Stimulated activated CD4-positive, alpha-beta T cell treated with anti-CD3 and anti-CD28 coated beads, Interleukin-2, amount 100 ng/mL, for 48 hours (primary cell): ENCODE measurements at regions not wholly inside any gene's neighbourhood (a gene's known extent, or its start where the extent isn't known, plus 50 kb on each side); places are given as distances from the start of the nearest gene placed in this dataset.

Experiments
- DNase-seq, 2 donors: peaks; one replicate each; pipeline ENCODE4 v3.0.0-alpha.2; 2020

DNA sequence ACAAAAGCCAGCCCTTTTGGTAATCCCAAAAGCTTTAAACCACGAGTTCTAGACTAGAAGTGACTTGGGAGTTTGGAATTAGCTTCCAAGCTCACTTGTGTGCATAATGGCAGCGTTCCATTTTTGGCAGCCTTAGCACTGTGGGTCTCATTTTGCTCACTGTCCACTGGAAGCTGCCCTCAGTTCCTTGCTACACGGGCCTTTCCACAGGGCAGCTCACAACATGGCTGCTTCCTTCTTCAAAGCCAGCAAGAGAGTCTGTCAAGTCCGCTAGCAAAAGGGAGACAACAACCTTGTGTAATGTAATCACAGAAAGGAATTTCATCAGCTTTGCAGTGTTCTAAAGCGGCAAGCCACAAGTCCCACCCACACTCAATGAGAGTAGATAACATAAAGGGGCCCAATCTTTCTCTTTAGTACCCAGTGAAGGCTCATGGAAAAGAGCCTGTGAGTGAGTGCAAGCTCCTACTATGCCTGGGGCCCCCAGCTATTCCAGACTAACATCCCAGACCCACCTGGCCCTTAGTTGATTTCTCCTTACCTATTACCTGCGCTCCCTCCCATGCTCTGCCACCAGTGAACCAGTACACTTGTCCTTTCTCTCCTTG lies 168.5 kb upstream of the FOXN2 start:
- DNase-seq, result no peak

- no peak for DNase-seq
These were observed 167.9 kb upstream of the FOXN2 start for GRCh38 chr2:48146552-48146951.

- DNase-seq, result no peak
These were observed 166.8 kb upstream of the FOXN2 start for GRCh38 chr2:48147719-48148118.

- DNase-seq, result no peak
These were observed 165.5 kb upstream of the FOXN2 start for GRCh38 chr2:48148841-48149430.

GRCh38 chr2:48157150-48157549 lies 157.3 kb upstream of the FOXN2 start:
- no peak for DNase-seq

GRCh38 chr2:48161628-48162027 lies 152.9 kb upstream of the FOXN2 start:
- no peak for DNase-seq

DNA sequence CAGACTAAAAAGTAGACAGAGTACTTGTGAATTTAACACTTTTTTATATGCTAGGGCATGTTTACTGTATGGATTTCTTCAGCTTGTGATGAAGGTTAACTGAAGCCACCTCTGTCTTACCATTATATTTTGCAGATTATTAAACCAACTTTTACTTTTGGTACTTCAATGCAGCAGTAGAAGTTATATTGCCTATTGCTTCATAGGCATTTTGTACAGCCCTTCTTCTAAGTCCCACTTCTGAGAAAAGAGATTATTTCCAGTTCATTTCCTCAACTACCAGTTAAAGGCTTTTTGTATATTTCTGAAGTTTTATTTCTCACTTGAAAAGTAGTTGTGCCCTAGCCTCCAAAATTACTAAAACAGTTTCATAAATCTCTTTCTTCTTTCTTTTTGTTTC lies 151.7 kb upstream of the FOXN2 start:
- DNase-seq, result no peak

GRCh38 chr2:48165070-48165753 lies 149.3 kb upstream of the FOXN2 start:
- no peak for DNase-seq

DNA sequence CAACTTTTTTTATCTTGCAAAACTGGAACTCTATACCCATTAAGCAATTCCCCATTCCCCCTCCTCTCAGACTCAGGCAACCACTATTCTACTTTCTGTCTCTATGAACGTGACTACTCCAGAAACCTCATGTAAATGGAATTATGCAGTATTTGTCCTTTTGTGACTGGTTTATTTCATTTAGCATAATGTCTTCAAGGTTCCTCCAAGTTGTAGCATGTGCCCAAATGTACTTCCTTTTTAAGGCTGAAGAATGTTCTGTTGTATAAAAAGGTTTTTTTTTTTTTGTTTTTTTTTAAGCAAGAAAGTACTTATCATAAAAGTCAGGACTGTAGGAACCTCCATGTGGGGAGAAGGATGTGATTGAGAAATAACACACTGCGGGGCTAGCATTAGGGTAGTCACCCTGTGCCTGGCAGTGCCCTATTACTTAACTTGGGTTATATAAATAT lies 145.3 kb upstream of the FOXN2 start:
- DNase-seq, result no peak

DNA sequence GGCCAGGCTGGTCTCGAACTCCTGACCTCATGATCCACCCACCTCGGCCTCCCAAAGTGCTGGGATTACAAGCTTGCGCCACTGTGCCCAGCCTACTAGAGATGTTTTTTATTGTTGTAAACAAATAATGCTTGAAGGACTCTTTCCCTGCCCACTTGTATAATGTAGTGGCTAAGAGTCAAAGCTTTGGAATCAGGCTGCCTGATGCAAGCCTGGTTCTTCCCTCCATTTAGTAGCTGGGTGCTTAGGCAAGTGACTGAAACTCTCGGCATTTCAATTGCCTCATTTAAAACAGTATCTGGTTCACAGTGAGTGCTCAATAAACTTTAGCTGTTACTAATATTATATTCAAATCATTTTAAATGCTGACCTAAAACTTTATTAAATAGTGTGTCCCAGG lies 144.2 kb upstream of the FOXN2 start:
- DNase-seq, result no peak

DNA sequence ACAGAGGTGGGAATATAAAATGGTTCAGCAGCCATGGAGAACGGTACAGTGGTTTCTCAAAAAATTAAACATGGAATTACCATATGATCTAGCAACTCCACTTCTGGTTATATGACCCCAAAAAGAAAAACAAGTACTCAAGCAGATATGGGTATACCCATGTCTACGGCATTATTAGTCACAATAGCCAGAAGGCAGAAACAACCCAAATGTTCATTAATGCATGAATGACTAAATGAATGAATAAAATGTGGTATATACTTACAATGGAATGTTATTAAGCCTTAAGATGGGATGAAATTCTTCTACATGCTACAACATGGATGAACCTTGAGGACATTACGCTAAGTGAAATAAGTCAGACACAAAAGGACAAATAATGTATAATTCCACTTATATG lies 141.3 kb upstream of the FOXN2 start:
- DNase-seq, result no peak

GRCh38 chr2:48174503-48174902 lies 140.0 kb upstream of the FOXN2 start:
- no peak for DNase-seq

DNA sequence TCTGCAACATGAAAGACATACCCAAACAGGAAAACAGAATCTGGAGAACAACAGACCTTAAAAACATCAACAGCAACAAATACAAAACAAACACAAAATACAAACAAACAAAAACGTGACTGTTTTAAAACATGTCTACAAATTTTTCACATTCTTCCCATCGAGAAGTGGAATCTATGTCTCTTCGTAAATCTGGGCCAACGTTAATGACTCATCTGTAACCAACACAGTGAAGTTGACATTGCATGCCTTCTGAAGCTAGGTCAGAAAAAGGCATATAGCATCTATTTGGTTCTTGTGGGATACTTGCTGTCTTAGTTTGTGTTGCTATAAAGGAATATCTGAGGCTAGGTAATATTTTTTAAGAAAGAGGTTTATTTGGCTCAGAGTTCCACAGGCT lies 139.2 kb upstream of the FOXN2 start:
- DNase-seq, result no peak

GRCh38 chr2:48175656-48176055 lies 138.8 kb upstream of the FOXN2 start:
- DNase-seq, result no peak

GRCh38 chr2:48176876-48177275 lies 137.6 kb upstream of the FOXN2 start:
- no peak for DNase-seq

GRCh38 chr2:48178611-48179010 lies 135.9 kb upstream of the FOXN2 start:
- no peak for DNase-seq

GRCh38 chr2:48180557-48180956 lies 133.9 kb upstream of the FOXN2 start:
- no peak for DNase-seq

- no peak for DNase-seq
These were observed 131.2 kb upstream of the FOXN2 start for GRCh38 chr2:48183276-48183675.

GRCh38 chr2:48183991-48184390 lies 130.5 kb upstream of the FOXN2 start:
- no peak for DNase-seq

DNA sequence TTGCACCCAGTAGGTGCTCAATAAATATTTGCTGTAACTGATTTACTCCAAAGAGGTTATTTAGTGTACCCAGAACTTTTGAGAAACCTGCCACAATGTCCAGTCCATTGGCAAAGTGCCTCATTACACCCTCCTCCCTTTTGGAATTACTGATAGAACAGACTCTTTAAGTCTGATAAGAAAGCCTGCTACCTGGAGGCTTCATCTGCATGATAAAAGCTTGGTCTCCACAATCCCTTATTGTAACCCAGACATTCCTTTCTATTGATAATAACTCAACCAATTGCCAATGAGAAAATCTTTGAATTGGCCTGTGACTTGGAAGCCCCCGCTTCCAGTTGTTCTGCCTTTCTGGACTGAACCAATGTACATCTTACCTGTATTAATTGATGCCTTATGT lies 127.0 kb upstream of the FOXN2 start:
- DNase-seq, result no peak

DNA sequence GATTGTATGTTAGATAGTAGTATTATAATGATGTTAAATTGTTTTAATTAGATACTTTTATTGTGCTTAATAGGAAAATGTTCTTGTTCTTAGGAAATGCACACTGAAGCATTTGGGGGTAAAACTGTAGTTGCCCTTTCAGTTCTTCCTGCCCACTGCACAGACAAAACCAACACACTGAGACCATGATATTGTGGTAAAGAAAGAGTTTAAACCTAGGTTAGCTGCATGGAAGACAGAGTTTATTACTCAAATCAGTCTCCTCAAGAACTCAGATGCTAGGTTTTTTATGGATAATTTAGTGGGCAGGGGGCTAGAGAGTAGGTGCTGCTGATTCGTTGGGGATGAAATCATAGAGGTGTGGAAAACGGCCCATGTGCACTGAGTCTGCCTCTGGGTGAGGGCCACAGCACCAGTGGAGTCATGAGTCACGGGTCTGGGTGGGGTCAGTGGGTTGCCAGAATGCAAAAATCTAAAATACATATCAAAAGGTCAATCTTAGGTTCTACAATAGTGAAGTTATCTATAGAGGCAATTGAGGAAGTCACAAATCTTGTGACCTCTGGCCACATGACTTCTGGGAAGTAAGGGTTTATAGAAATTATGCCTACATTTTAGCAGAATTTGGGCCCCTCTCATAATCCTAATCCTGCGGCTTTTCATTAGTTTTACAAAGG lies 124.8 kb upstream of the FOXN2 start:
- DNase-seq, result no peak

DNA sequence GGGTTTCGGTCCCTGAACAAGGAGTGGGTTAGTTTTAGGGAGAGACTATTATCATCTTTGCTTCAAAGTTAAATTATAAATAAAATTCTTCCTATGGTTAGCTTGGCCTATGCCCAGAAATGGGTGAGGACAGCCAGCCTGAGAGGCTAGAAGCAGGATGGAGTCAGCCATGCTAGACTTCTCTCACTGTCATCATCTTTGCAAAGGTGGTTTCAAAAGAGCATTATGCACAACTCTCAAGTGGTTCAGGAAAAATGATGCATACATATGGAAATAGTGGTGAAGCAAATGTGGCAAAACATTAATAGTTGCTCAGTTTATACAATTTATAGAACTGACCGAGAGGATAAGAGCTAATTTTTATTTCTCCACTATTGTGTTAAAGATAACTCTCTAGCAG lies 124.3 kb upstream of the FOXN2 start:
- no peak for DNase-seq

DNA sequence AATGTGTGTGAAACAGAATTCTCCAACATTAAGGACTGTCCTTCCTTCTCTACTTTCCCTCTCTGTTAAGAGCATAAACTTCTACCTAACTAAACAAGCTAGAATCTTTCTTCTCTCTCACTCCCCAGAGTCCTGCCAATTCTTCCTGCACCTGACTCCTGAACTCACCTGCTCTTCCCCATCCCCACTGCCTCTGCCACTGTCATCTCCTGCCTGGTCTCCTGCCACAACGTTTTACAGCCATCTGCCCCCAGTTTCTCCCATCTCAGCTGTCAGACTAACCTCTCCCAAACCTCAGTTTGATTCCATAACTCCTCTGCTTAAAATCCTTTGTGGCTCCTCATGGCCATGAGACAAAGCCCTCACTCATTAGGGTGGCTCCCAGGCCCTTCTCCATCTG lies 119.8 kb upstream of the FOXN2 start:
- no peak for DNase-seq

DNA sequence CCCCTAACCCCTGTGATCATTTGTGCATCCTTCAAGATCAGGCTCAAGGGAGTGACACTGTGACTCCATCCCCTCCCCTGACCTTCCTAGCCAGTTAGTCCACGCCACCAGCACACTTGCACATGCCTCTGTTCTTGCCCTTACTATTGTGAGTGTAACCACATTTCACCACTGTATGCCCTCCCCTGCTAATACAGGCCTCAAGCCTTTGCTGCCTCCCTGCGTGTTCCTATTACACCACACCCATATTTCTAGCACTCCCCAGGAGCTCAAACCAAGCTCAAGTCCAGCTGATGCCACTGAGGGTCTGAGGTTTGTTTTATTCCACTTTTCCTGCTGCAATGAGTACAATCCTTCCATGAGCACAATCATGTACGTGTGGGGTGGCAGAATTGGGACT lies 119.3 kb upstream of the FOXN2 start:
- DNase-seq, result no peak
